GM12878 (cell line): ENCODE measurements at regions not wholly inside any gene's neighbourhood (a gene's known extent, or its start where the extent isn't known, plus 50 kb on each side); places are given as distances from the start of the nearest gene placed in this dataset.

Source experiments
- ATAC-seq: fragments of 200-7000 bp; cut with Tn5 transposase; 3 replicates; pipeline ENCODE4 v1.9.1; 2020; ENCODE audit warnings: mild to moderate bottlenecking, moderate library complexity
- BruUV-seq: library from RNA; stranded (reverse); fragments of 400-500 nt; replicated peaks from 2 replicates; lab custom pipeline; 2021; lab: Mats Ljungman, UMichigan
- CTCF ChIA-PET: fragments of 300-600 bp; sonication (Branson Sonifier 250); formaldehyde crosslinking; extraction: SDS; loops from one replicate; lab custom pipeline; 2021; ENCODE audit warnings: inconsistent platforms; lab: Yijun Ruan, JAX
- POLR2A ChIA-PET: fragments of 350-600 bp; formaldehyde crosslinking; extraction: SDS; loops from one replicate; lab custom pipeline; 2021; ENCODE audit warnings: inconsistent platforms; lab: Charles Lee
- RAD21 ChIA-PET: fragments of 300-600 bp; sonication (Branson Sonifier 250); formaldehyde crosslinking; loops from one replicate; lab custom pipeline; 2023; ENCODE audit warnings: antibody characterized with exemption; ENCODE audit not compliant: unreplicated experiment; lab: Charles Lee
- SMC1A ChIA-PET: fragments of 300-600 bp; sonication (Branson Sonifier 250); formaldehyde crosslinking; loops from one replicate; lab custom pipeline; 2023; ENCODE audit not compliant: unreplicated experiment, uncharacterized antibody; lab: Charles Lee
- DNase-seq: peaks from one replicate; pipeline ENCODE4 v3.0.0-alpha.2; 2011; ENCODE audit warnings: low read depth, low spot score
- FAIRE-seq: peaks from 3 replicates; lab custom pipeline; 2011; peaks lifted over from hg19 to GRCh38; lab: Jason Lieb, UNC
- H2AFZ ChIP-seq: 2 replicates; pipeline ENCODE4 v1.6.0; 2011; ENCODE audit warnings: low read depth, low read length, control low read depth; ENCODE audit not compliant: control insufficient read depth
- H3K27ac ChIP-seq: 2 replicates; pipeline ENCODE4 v1.5.1; 2011; ENCODE audit warnings: control low read depth; ENCODE audit not compliant: control insufficient read depth, insufficient read depth
- H3K27me3 ChIP-seq, 2 experiments: replicated peaks in 1 of 2; 2 replicates each; pipeline versions ENCODE4 v1.6.0 to v1.6.1; 2011; ENCODE audit warnings: low read length in 1 of 2; ENCODE audit not compliant: control insufficient read depth in 2 of 2, insufficient read depth in 2 of 2
- H3K36me3 ChIP-seq, 2 experiments: 2 replicates each; pipeline ENCODE4 v1.5.1; 2011; ENCODE audit warnings: low read length in 1 of 2; ENCODE audit not compliant: control insufficient read depth in 2 of 2, insufficient read depth in 2 of 2
- H3K4me1 ChIP-seq: 2 replicates; pipeline ENCODE4 v1.6.1; 2011; ENCODE audit warnings: mild to moderate bottlenecking, low read length, moderate library complexity, mixed read lengths; ENCODE audit not compliant: control insufficient read depth, insufficient read depth
- H3K4me2 ChIP-seq: 2 replicates; pipeline ENCODE4 v1.6.0; 2011; ENCODE audit warnings: control low read depth; ENCODE audit not compliant: control insufficient read depth, insufficient read depth
- H3K4me3 ChIP-seq: fragments of 200-600 bp; sonication (generic); 2 replicates; pipeline ENCODE4 v1.5.1; 2016
- H3K79me2 ChIP-seq: 2 replicates; pipeline ENCODE4 v1.6.0; 2011; ENCODE audit warnings: low read length; ENCODE audit not compliant: control insufficient read depth, insufficient read depth
- H3K9ac ChIP-seq: 2 replicates; pipeline ENCODE4 v1.8.0; 2011; ENCODE audit warnings: low read length, control low read depth, mixed read lengths; ENCODE audit not compliant: control insufficient read depth, insufficient read depth
- H3K9me3 ChIP-seq: replicated peaks from 3 replicates; pipeline ENCODE4 v1.5.1; 2011; ENCODE audit warnings: mild to moderate bottlenecking, low read length; ENCODE audit not compliant: control insufficient read depth, insufficient read depth
- H4K20me1 ChIP-seq: 2 replicates; pipeline ENCODE4 v1.6.0; 2011; ENCODE audit not compliant: control insufficient read depth, insufficient read depth
- IKZF1 ChIP-seq: fragments of 450-650 bp; conservative IDR thresholded peaks from 2 replicates; pipeline ENCODE4 v1.6.1; 2017; ENCODE audit warnings: antibody characterized with exemption, mild to moderate bottlenecking
- KDM1A ChIP-seq: fragments of 200-600 bp; sonication (generic); IDR thresholded peaks from 2 replicates; pipeline ENCODE4 v1.6.1; 2016; ENCODE audit warnings: borderline replicate concordance
- PKNOX1 ChIP-seq: fragments of 450-650 bp; IDR thresholded peaks from 2 replicates; pipeline ENCODE4 v1.6.1; 2016; ENCODE audit warnings: mild to moderate bottlenecking
- TCF3 ChIP-seq: IDR thresholded peaks from 2 replicates; pipeline ENCODE4 v1.6.1; 2012; ENCODE audit warnings: low read depth, mild to moderate bottlenecking, low read length, borderline replicate concordance; ENCODE audit not compliant: insufficient read depth
- WGBS: methylation state at CpG from one replicate; pipeline ENCODE4 v1.1.6; 2016; ENCODE audit warnings: low lambda C conversion rate; ENCODE audit not compliant: insufficient replicate concordance, insufficient coverage; ENCODE audit errors: missing lambda C conversion rate; 5-methylcytosine and 5-hydroxymethylcytosine counted together
- in situ Hi-C: fragments of 300-500 bp; cut with MboI; formaldehyde crosslinking; loops from 9 replicates; pipeline ENCODE4 v1.14.3; 2018; ENCODE audit warnings: mixed read lengths
- intact Hi-C: fragments of 100-400 bp; cut with micrococcal nuclease; formaldehyde crosslinking; loops from one replicate; pipeline ENCODE4 v1.14.2; 2022; ENCODE audit not compliant: unreplicated experiment

- WGBS = 34% methylated on average over 4 of the region's 4 CpGs
- Histone ChIP-seq H3K9me3 (no peaks in the 10 kb centered on the region), H3K9ac (no peak overlapping the region), H3K79me2 (no peaks in the 10 kb centered on the region), H3K27ac (no peak overlapping the region), H2AFZ (no peak overlapping the region), H3K4me3 (no peak overlapping the region)
- CTCF ChIA-PET = no interaction called here
- SMC1A ChIA-PET = no interaction called here
- DNase-seq (no peak), FAIRE-seq (no peak)
- POLR2A ChIA-PET = no interaction called here
- no peak for TF ChIP-seq IKZF1
- no peak for TF ChIP-seq KDM1A
- TF ChIP-seq, all 136 proteins: peak for 0
- Histone ChIP-seq H4K20me1 (no peaks in the 10 kb centered on the region), H3K36me3 (no peaks in the 10 kb centered on the region), H3K27me3 (no peaks in the 10 kb centered on the region), H3K4me1 (no peaks in the 10 kb centered on the region), H3K4me2 (no peak overlapping the region)
- BruUV-seq = no TSS peak
- no peak for ATAC-seq
- intact Hi-C loops (no loop called here), in situ Hi-C loops (no loop called here)
- RAD21 ChIA-PET = no interaction called here
These were observed 764.8 kb upstream of the NR2F2 start for GRCh38 chr15:95565690-95566089.

- Histone ChIP-seq H3K27me3 (no peaks in the 10 kb centered on the region), H3K4me2 (no peak overlapping the region), H3K4me3 (no peak overlapping the region), H3K27ac (no peak overlapping the region), H3K36me3 (no peaks in the 10 kb centered on the region), H3K9ac (no peak overlapping the region), H4K20me1 (no peaks in the 10 kb centered on the region), H2AFZ (no peak overlapping the region), H3K4me1 (no peaks in the 10 kb centered on the region), H3K79me2 (no peaks in the 10 kb centered on the region), H3K9me3 (no peaks in the 10 kb centered on the region; the same call in 2 of the 3 replicates)
- ChIA-PET POLR2A (no interaction called here), SMC1A (no interaction called here), CTCF (no interaction called here), RAD21 (no interaction called here)
- TF ChIP-seq TCF3 (no peak), PKNOX1 (no peak)
- WGBS = 0% methylated on average over 1 of the region's 1 CpG
- no TSS peak for BruUV-seq
- ATAC-seq (no peak), DNase-seq (no peak), FAIRE-seq (no peak)
- intact Hi-C loops = no loop called here
- in situ Hi-C loops = no loop called here
These were observed 762.8 kb upstream of the NR2F2 start for GRCh38 chr15:95567686-95568085.
